Keratinocyte (primary cell): ENCODE measurements at regions not wholly inside any gene's neighbourhood (a gene's known extent, or its start where the extent isn't known, plus 50 kb on each side); places are given as distances from the start of the nearest gene placed in this dataset.

Source experiments
- DNase-seq: peaks from one replicate; pipeline ENCODE4 v3.0.0-alpha.2; 2011; ENCODE audit warnings: low read depth, missing footprints, low spot score
- FAIRE-seq: peaks from 2 replicates; lab custom pipeline; 2011; peaks lifted over from hg19 to GRCh38; lab: Jason Lieb, UNC
- H2AFZ ChIP-seq: 2 replicates; pipeline ENCODE4 v1.6.0; 2012; ENCODE audit warnings: low read length, control low read depth, inconsistent platforms; ENCODE audit not compliant: control insufficient read depth
- H3K27ac ChIP-seq: 2 replicates; pipeline ENCODE4 v1.5.1; 2011; ENCODE audit warnings: low read length; ENCODE audit not compliant: control insufficient read depth, insufficient read depth
- H3K27me3 ChIP-seq: 3 replicates; pipeline ENCODE4 v1.6.0; 2011; ENCODE audit warnings: low read length; ENCODE audit not compliant: control insufficient read depth, insufficient read depth; ENCODE audit errors: extremely low read depth
- H3K36me3 ChIP-seq, 2 experiments: 2 replicates in 1 of 2; 3 replicates in 1 of 2; pipeline ENCODE4 v1.5.1; 2011; ENCODE audit warnings: low read length in 2 of 2, mild to moderate bottlenecking in 1 of 2; ENCODE audit not compliant: control insufficient read depth in 2 of 2, insufficient read depth in 2 of 2; ENCODE audit errors: extremely low read depth in 1 of 2
- H3K4me1 ChIP-seq: 3 replicates; pipeline ENCODE4 v1.5.1; 2011; ENCODE audit warnings: low read length; ENCODE audit not compliant: control insufficient read depth, insufficient read depth; ENCODE audit errors: extremely low read depth
- H3K4me2 ChIP-seq: 3 replicates; pipeline ENCODE4 v1.6.0; 2011; ENCODE audit warnings: low read depth, low read length; ENCODE audit not compliant: control insufficient read depth, insufficient read depth; ENCODE audit errors: extremely low read depth
- H3K4me3 ChIP-seq, 3 experiments: fragments of 200-600 bp in 1 of 3; sonication (generic) in 1 of 3; 2 replicates in 2 of 3; 3 replicates in 1 of 3; pipeline ENCODE4 v1.5.1; 2011 to 2016; ENCODE audit warnings: low read length in 3 of 3, mild to moderate bottlenecking in 3 of 3, control low read depth in 2 of 3, inconsistent platforms in 1 of 3, low read depth in 1 of 3, mixed read lengths in 1 of 3, mixed run types in 1 of 3, moderate library complexity in 1 of 3; ENCODE audit not compliant: control insufficient read depth in 2 of 3, insufficient read depth in 2 of 3; ENCODE audit errors: extremely low read depth in 1 of 3
- H3K79me2 ChIP-seq: 2 replicates; pipeline ENCODE4 v1.6.0; 2012; ENCODE audit warnings: low read length; ENCODE audit not compliant: control insufficient read depth, insufficient read depth
- H3K9ac ChIP-seq: 3 replicates; pipeline ENCODE4 v1.6.0; 2011; ENCODE audit warnings: low read length; ENCODE audit not compliant: control insufficient read depth, insufficient read depth; ENCODE audit errors: extremely low read depth
- H3K9me1 ChIP-seq: 3 replicates; pipeline ENCODE4 v1.6.0; 2011; ENCODE audit warnings: low read length; ENCODE audit not compliant: control insufficient read depth, insufficient read depth; ENCODE audit errors: extremely low read depth
- H3K9me3 ChIP-seq: 2 replicates; pipeline ENCODE4 v1.5.1; 2012; ENCODE audit warnings: low read depth, low read length; ENCODE audit not compliant: control insufficient read depth
- H4K20me1 ChIP-seq: 3 replicates; pipeline ENCODE4 v1.6.0; 2011; ENCODE audit warnings: low read length; ENCODE audit not compliant: control insufficient read depth, insufficient read depth; ENCODE audit errors: extremely low read depth
- EZH2 ChIP-seq: IDR thresholded peaks from one replicate; pipeline ENCODE4 v1.6.1; 2012; ENCODE audit warnings: inconsistent platforms, mild to moderate bottlenecking, low read length, moderate library complexity
- dilution Hi-C: fragments of 300-500 bp; cut with MboI; formaldehyde crosslinking; loops from one replicate; pipeline ENCODE4 v1.7.0; 2020; ENCODE audit warnings: low sequenced_read_pairs; ENCODE audit not compliant: extremely low pct_ligation_motif_present
- TF ChIP-seq, protein P1 (sequence below), 3 experiments: IDR thresholded peaks in 1 of 3; conservative IDR thresholded peaks in 1 of 3; optimal IDR thresholded peaks in 1 of 3; 2 replicates in 2 of 3; 3 replicates in 1 of 3; pipeline versions ENCODE3 to v1.5.1; 2011; ENCODE audit warnings: low read length in 3 of 3, mild to moderate bottlenecking in 3 of 3, moderate library complexity in 2 of 3, control low read depth in 1 of 3, inconsistent platforms in 1 of 3; ENCODE audit not compliant: insufficient read depth in 2 of 3; ENCODE audit errors: extremely low read depth in 1 of 3

DNA sequence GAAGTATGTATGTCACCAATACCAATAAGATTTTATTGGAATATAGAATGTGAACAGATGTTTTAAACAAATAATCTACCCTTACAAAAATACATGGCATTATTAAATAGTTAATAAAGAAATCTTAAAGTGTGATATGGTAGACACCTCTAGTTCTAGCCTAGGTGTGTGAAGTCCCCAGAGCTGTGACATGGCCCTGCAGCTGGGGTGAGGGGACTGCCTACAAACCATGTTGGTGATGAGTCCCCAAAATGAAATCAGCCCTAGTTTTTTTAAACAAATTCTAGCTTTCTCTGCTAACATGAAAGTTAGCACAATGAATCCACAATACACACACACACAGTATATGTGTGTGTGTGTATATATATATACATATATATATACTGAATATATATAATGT is 195.1 kb upstream of the RPS23 start:
- Histone ChIP-seq H3K9ac (no peak overlapping the region), H3K9me1 (no peaks in the 10 kb centered on the region), H3K4me3 (no peak overlapping the region), H3K36me3 (no peaks in the 10 kb centered on the region), H2AFZ (no peak overlapping the region), H3K9me3 (no peaks in the 10 kb centered on the region), H4K20me1 (no peaks in the 10 kb centered on the region), H3K4me2 (no peak overlapping the region), H3K27ac (no peak overlapping the region), H3K4me1 (no peaks in the 10 kb centered on the region), H3K79me2 (no peaks in the 10 kb centered on the region), H3K27me3 (no peaks in the 10 kb centered on the region)
- DNase-seq: no peak
- dilution Hi-C loops: no loop called here
- no peak for TF ChIP-seq EZH2
- TF ChIP-seq, protein P1, sequence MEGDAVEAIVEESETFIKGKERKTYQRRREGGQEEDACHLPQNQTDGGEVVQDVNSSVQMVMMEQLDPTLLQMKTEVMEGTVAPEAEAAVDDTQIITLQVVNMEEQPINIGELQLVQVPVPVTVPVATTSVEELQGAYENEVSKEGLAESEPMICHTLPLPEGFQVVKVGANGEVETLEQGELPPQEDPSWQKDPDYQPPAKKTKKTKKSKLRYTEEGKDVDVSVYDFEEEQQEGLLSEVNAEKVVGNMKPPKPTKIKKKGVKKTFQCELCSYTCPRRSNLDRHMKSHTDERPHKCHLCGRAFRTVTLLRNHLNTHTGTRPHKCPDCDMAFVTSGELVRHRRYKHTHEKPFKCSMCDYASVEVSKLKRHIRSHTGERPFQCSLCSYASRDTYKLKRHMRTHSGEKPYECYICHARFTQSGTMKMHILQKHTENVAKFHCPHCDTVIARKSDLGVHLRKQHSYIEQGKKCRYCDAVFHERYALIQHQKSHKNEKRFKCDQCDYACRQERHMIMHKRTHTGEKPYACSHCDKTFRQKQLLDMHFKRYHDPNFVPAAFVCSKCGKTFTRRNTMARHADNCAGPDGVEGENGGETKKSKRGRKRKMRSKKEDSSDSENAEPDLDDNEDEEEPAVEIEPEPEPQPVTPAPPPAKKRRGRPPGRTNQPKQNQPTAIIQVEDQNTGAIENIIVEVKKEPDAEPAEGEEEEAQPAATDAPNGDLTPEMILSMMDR (optimal IDR thresholded peaks at IDR 0.05 in 1 of 3, IDR thresholded peaks at IDR 0.05 in 1 of 3, conservative IDR thresholded peaks at IDR 0.05 in 1 of 3; ENCODE audit: extremely low read depth in 1 of 3, insufficient read depth in 2 of 3, low read length in 3 of 3): no peak
- FAIRE-seq: no peak

DNA sequence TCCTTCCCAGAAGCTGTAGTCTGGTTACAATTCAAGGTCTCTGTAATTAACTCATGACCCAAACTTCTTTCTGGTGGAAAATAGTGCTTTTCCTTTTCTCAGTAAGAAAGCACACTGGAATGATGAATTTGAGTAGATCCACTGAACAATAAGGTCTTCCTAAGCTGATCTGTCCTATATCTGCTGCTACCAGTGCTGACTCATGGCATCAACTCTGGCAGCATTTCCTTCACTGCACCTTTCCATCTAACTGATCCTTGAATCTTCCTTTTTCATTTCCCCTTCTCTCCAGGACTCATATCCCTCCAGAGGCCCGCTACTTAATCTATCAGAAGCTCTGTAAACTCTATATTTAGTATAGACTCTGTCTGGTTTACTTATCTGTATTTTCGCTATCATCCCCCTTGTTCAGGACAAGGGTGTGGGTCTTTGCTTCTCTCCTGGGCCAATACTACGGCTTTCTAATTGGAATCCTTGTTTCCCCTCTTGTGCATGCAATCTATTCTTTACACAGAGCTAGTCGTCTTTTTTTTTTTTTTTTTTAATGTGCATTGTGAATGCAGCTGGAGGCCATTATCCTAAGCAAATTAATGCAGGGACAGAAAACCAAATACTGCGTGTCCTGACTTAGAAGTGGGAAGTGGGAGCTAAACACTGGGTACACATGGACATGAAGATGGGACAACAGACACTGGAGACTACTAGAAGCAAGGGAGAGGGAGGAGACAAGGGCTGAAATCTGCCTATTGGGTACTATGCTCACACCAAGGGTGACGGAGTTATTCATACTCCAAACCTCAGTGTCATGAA is 192.2 kb upstream of the RPS23 start:
- Histone ChIP-seq H2AFZ (no peak overlapping the region), H3K9ac (no peak overlapping the region), H3K4me1 (no peaks in the 10 kb centered on the region), H3K4me2 (no peak overlapping the region), H3K9me3 (no peaks in the 10 kb centered on the region), H3K79me2 (no peaks in the 10 kb centered on the region), H3K9me1 (no peaks in the 10 kb centered on the region), H3K27me3 (no peaks in the 10 kb centered on the region), H3K36me3 (no peaks in the 10 kb centered on the region), H4K20me1 (no peaks in the 10 kb centered on the region), H3K27ac (no peak overlapping the region), H3K4me3 (no peak overlapping the region)
- FAIRE-seq (no peak), DNase-seq (no peak)
- TF ChIP-seq EZH2: no peak
- TF ChIP-seq, protein P1 (optimal IDR thresholded peaks at IDR 0.05 in 1 of 3, IDR thresholded peaks at IDR 0.05 in 1 of 3, conservative IDR thresholded peaks at IDR 0.05 in 1 of 3; ENCODE audit: extremely low read depth in 1 of 3, insufficient read depth in 2 of 3, low read length in 3 of 3): no peak
- dilution Hi-C loops: no loop called here
